ENCODE measurements at regions not wholly inside any gene's neighbourhood (a gene's known extent, or its start where the extent isn't known, plus 50 kb on each side); places are given as distances from the start of the nearest gene placed in this dataset.

DNA sequence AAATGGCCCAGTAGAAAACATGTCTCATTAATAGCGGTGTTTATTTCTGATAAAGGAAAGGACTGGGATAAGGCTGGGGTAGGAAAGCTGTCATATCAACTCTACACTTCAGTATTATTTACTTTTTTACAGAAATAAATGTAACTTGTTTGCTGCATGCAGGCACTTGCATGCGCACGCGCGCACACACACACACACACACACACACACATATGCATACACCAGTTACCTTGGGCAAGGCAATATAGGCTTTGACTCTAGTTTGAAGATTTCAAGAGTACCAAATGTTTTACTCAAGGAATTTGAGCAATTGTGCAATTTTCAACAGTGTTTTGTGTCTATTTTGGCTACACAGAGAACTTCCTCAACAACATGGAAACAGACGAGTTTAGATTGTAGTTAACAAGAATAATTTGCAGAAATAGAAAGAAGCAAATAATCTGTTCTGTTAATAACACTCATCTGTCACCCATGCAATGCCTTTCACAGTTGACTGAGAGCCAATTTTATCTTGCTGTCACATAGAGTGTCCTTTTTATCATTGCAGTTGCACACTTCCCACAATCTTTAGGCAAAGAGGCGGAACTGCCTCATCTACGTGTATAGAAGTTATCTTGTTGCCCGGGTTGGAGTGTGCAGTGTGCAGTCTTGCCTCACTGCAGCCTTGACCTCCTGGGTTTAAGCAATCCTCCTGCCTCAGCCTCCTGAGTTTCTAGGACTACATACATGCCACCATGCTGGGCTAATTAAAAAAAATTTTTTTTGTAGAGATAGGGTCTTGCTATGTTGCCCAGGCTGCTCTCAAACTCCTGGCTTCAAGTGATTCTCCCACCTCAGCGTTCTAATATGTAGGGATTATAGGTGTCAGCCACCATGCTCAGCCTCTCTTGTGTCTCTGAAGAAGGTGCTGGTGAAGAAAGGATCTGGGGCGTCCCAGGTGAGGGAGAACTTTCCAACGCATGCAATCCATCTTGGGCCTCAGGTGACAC is 64.6 kb upstream of the GPCPD1 start:
- Mint-ChIP-seq H3K27ac (no peak overlapping the region), H3K9me3 (no peaks in the 10 kb centered on the region), H3K4me3 (no peak overlapping the region), H3K36me3 (no peaks in the 10 kb centered on the region), H3K27me3 (ENCODE audit: low read depth) (no peaks in the 10 kb centered on the region), H3K4me1 (no peaks in the 10 kb centered on the region)
- no peak for DNase-seq (ENCODE audit: low spot score in 2 of 2, unreplicated experiment in 2 of 2)
- TF ChIP-seq, protein P1, sequence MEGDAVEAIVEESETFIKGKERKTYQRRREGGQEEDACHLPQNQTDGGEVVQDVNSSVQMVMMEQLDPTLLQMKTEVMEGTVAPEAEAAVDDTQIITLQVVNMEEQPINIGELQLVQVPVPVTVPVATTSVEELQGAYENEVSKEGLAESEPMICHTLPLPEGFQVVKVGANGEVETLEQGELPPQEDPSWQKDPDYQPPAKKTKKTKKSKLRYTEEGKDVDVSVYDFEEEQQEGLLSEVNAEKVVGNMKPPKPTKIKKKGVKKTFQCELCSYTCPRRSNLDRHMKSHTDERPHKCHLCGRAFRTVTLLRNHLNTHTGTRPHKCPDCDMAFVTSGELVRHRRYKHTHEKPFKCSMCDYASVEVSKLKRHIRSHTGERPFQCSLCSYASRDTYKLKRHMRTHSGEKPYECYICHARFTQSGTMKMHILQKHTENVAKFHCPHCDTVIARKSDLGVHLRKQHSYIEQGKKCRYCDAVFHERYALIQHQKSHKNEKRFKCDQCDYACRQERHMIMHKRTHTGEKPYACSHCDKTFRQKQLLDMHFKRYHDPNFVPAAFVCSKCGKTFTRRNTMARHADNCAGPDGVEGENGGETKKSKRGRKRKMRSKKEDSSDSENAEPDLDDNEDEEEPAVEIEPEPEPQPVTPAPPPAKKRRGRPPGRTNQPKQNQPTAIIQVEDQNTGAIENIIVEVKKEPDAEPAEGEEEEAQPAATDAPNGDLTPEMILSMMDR (IDR thresholded peaks at IDR 0.05; ENCODE audit: unreplicated experiment): no peak

DNA sequence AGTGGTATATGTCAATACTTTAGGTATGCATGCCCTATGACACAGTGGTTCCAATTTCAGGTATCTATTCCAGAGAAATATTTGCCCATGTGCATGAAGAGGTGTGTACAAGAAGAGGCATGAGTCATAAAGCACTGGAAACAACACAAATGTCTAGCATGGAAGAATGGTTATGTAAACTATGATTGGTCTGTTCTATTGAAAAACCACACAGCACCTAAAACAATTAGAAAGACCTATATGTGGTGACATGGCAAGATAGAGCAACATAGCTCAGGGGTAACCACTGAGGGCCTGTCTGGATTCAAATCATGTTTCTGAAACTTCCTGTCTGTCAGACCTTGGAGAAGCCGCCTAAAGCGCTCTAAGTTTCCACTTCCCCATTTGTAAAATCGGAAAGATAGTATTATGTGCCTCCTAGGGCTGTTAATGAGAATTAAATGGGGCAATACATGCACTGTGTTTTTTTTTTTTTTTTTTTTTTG is 63.4 kb upstream of the GPCPD1 start:
- DNase-seq (ENCODE audit: low spot score in 2 of 2, unreplicated experiment in 2 of 2): no peak
- Mint-ChIP-seq H3K4me3 (no peak overlapping the region), H3K9me3 (no peaks in the 10 kb centered on the region), H3K27me3 (ENCODE audit: low read depth) (no peaks in the 10 kb centered on the region), H3K27ac (no peak overlapping the region), H3K36me3 (no peaks in the 10 kb centered on the region), H3K4me1 (no peaks in the 10 kb centered on the region)
- TF ChIP-seq, protein P1 (IDR thresholded peaks at IDR 0.05; ENCODE audit: unreplicated experiment): no peak

DNA sequence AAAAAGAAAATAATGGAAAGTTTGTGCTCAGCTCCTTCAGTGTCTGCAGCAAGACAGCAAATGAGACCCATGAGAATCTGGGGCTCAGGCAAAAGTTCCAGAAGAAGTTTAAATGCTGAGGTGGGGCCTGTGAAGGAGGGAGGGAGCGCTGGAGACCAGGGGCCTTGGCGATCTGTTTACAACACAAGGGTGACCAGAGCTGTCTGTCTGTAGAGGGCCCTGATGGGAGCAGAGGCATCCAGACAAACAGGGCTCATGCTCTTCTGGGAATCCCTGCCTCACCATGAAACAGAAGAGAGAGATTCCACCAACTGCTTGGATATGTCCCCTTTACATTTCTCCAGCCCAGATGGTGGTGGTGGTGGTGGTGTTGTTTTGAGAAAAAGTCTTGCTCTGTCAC is 60.1 kb upstream of the GPCPD1 start:
- H3K4me1 Mint-ChIP-seq: no peaks in the 10 kb centered on the region
- H3K4me3 Mint-ChIP-seq: no peak overlapping the region
- H3K27me3 Mint-ChIP-seq (ENCODE audit: low read depth): peaks cover 8% of the 10 kb centered on the region
- DNase-seq (ENCODE audit: low spot score in 2 of 2, unreplicated experiment in 2 of 2): no peak
- H3K27ac Mint-ChIP-seq: no peak overlapping the region
- TF ChIP-seq, protein P1 (IDR thresholded peaks at IDR 0.05; ENCODE audit: unreplicated experiment): no peak
- no peaks in the 10 kb centered on the region for H3K9me3 Mint-ChIP-seq
- H3K36me3 Mint-ChIP-seq: no peaks in the 10 kb centered on the region

DNA sequence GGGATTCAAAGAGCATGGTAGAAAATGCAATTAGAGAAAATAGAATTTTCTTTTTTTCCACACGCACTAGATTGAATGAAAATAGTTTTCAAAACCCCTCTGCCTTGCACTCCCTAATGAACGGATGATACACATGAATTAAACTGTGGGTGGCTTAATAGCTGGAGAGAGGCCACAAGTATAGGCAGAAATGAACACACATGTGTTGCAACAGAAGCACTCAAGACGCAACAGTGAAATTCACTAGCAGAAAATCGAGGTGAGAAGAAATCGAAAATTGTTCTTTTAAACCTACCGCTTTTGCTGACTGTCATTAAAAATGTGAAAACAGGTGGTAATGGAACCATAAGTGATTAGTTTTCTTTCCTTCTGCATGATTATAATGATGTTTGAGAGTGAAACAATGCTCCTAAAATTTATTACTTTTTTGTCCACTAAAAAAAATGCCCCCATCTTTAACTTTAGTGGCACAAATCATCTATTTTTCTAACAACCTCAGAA is 59.3 kb upstream of the GPCPD1 start:
- no peaks in the 10 kb centered on the region for H3K4me1 Mint-ChIP-seq
- no peaks in the 10 kb centered on the region for H3K9me3 Mint-ChIP-seq
- H3K27me3 Mint-ChIP-seq (ENCODE audit: low read depth): peaks cover 8% of the 10 kb centered on the region
- no peaks in the 10 kb centered on the region for H3K36me3 Mint-ChIP-seq
- no peak overlapping the region for H3K27ac Mint-ChIP-seq
- DNase-seq (ENCODE audit: low spot score in 2 of 2, unreplicated experiment in 2 of 2): no peak
- TF ChIP-seq, protein P1 (IDR thresholded peaks at IDR 0.05; ENCODE audit: unreplicated experiment): no peak
- no peak overlapping the region for H3K4me3 Mint-ChIP-seq

DNA sequence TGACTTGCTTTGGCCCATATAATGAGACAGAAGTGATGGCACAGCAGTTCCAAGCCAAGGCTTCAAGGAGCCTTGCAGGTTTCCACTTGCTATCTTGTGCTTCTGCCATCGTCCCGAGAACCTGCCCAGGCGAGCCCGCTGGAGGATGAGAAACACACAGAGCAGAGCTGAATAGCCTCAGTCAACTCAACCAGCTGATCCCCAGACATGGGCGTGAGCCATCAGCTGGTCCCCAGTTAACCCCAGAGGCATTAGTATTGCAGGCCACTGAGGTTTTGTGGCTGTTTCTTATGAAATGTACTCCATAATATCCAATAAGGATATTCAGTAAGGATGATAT is 57.7 kb upstream of the GPCPD1 start:
- H3K27me3 Mint-ChIP-seq (ENCODE audit: low read depth): peaks cover 8% of the 10 kb centered on the region
- H3K9me3 Mint-ChIP-seq: no peaks in the 10 kb centered on the region
- H3K36me3 Mint-ChIP-seq: no peaks in the 10 kb centered on the region
- no peak for DNase-seq (ENCODE audit: low spot score in 2 of 2, unreplicated experiment in 2 of 2)
- no peak overlapping the region for H3K27ac Mint-ChIP-seq
- H3K4me1 Mint-ChIP-seq: no peaks in the 10 kb centered on the region
- H3K4me3 Mint-ChIP-seq: no peak overlapping the region
- TF ChIP-seq, protein P1 (IDR thresholded peaks at IDR 0.05; ENCODE audit: unreplicated experiment): no peak
